ENCODE measurements at regions not wholly inside any gene's neighbourhood (a gene's known extent, or its start where the extent isn't known, plus 50 kb on each side); places are given as distances from the start of the nearest gene placed in this dataset.

- Histone ChIP-seq H3K9ac (ENCODE audit: insufficient read depth, low read depth, low read length) (no peak overlapping the region), H3K27ac (ENCODE audit: extremely low read length, insufficient read depth, low read length) (no peak overlapping the region), H3K36me3 (replicated peaks in 1 of 2; ENCODE audit: control insufficient read depth in 1 of 2, insufficient read depth in 2 of 2, low read length in 2 of 2) (no peaks in the 10 kb centered on the region), H3K79me2 (ENCODE audit: insufficient read depth, low read length) (no peaks in the 10 kb centered on the region), H3K4me2 (ENCODE audit: low read depth, low read length) (no peak overlapping the region), H3K4me3 (replicated peaks in 1 of 3; ENCODE audit: insufficient read depth in 1 of 3, low read depth in 2 of 3, low read length in 3 of 3) (no peak overlapping the region), H3K27me3 (ENCODE audit: control insufficient read depth in 1 of 2, insufficient read depth in 2 of 2, low read length in 2 of 2) (no peaks in the 10 kb centered on the region), H3K9me3 (ENCODE audit: low read length) (peaks cover 10% of the 10 kb centered on the region; the same call in 1 of the 2 replicates), H3K4me1 (ENCODE audit: insufficient read depth, low read length) (no peaks in the 10 kb centered on the region), H2AFZ (ENCODE audit: low read length) (no peak overlapping the region), H4K20me1 (ENCODE audit: insufficient read depth, low read length) (no peaks in the 10 kb centered on the region)
- ATAC-seq (no peak), DNase-seq (ENCODE audit: low spot score) (no peak), FAIRE-seq (no peak)
- in situ Hi-C loops (cut with HindIII; ENCODE audit: extremely low pct_ligation_motif_present, low pct_unique_long_range_greater_than_20kb) (no loop called here), intact Hi-C loops (cut with micrococcal nuclease; ENCODE audit: unreplicated experiment) (no loop called here)
- TF ChIP-seq ZNF790 (CRISPR knock-in tag; IDR thresholded peaks at IDR 0.05; ENCODE audit: borderline replicate concordance) (no peak), AGO1 (IDR thresholded peaks at IDR 0.05; ENCODE audit: low read depth, low read length, poor library complexity, severe bottlenecking) (no peak), ZSCAN31 (CRISPR knock-in tag; IDR thresholded peaks at IDR 0.05; ENCODE audit: low read depth) (no peak), NR2F2 (IDR thresholded peaks at IDR 0.05; ENCODE audit: borderline replicate concordance, low read depth) (no peak), CCDC6 (CRISPR knock-in tag; IDR thresholded peaks at IDR 0.05) (no peak), KAT8 (CRISPR knock-in tag; IDR thresholded peaks at IDR 0.05) (no peak), THRA (CRISPR knock-in tag; IDR thresholded peaks at IDR 0.05; ENCODE audit: borderline replicate concordance) (no peak), NR1H2 (CRISPR knock-in tag; IDR thresholded peaks at IDR 0.05; ENCODE audit: borderline replicate concordance, low read depth) (no peak), TGIF2 (CRISPR knock-in tag; IDR thresholded peaks at IDR 0.05) (no peak), FUBP1 (CRISPR knock-in tag; IDR thresholded peaks at IDR 0.05; ENCODE audit: borderline replicate concordance) (no peak), MAFK (conservative IDR thresholded peaks at IDR 0.05 in 1 of 2, IDR thresholded peaks at IDR 0.05 in 1 of 2; ENCODE audit: low read length in 2 of 2) (no peak), RCOR2 (CRISPR knock-in tag; IDR thresholded peaks at IDR 0.05) (no peak), ZNF639 (CRISPR knock-in tag; conservative IDR thresholded peaks at IDR 0.05) (no peak), ZFX (CRISPR knock-in tag; IDR thresholded peaks at IDR 0.05; ENCODE audit: low read depth) (no peak)
- TF ChIP-seq, protein P1, sequence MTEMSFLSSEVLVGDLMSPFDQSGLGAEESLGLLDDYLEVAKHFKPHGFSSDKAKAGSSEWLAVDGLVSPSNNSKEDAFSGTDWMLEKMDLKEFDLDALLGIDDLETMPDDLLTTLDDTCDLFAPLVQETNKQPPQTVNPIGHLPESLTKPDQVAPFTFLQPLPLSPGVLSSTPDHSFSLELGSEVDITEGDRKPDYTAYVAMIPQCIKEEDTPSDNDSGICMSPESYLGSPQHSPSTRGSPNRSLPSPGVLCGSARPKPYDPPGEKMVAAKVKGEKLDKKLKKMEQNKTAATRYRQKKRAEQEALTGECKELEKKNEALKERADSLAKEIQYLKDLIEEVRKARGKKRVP (CRISPR knock-in tag; IDR thresholded peaks at IDR 0.05), result no peak
- 1% methylated on average over 2 of the region's 2 CpGs for WGBS (ENCODE audit: low lambda C conversion rate)
- ChIA-PET POLR2A (no interaction called here), CTCF (ENCODE audit: low intra/inter-chr PET ratio, low total read pairs) (no interaction called here)
- BruUV-seq (replicated peaks), result no TSS peak
Measured at GRCh38 chr9:102273952-102274351, 535.5 kb upstream of the GRIN3A start.

Measured in HepG2 (cell line).